AG04450 (cell line): ENCODE measurements at regions not wholly inside any gene's neighbourhood (a gene's known extent, or its start where the extent isn't known, plus 50 kb on each side); places are given as distances from the start of the nearest gene placed in this dataset.

ENCODE experiments used
- CTCF ChIA-PET: fragments of 300-600, 350-600 bp; formaldehyde crosslinking; extraction: SDS; loops from one replicate; lab custom pipeline; 2022; ENCODE audit warnings: antibody characterized with exemption, inconsistent platforms; lab: Charles Lee
- POLR2A ChIA-PET: fragments of 350-600 bp; formaldehyde crosslinking; extraction: SDS; loops from one replicate; lab custom pipeline; 2021; ENCODE audit warnings: antibody characterized with exemption, inconsistent platforms; lab: Yijun Ruan, JAX
- DNase-seq: peaks from one replicate; pipeline ENCODE4 v3.0.0-alpha.2; 2011; ENCODE audit warnings: low read depth, low spot score
- H3K27ac ChIP-seq: one replicate; pipeline ENCODE4 v1.5.1; 2012; ENCODE audit warnings: low read depth, low read length, control low read depth
- H3K27me3 ChIP-seq: one replicate; pipeline ENCODE4 v1.6.0; 2012; ENCODE audit warnings: low read length; ENCODE audit not compliant: control insufficient read depth, insufficient read depth
- H3K4me3 ChIP-seq: 2 replicates; pipeline ENCODE4 v1.5.1; 2011; ENCODE audit warnings: mild to moderate bottlenecking, low read depth, low read length, control low read depth
- H3K9me3 ChIP-seq: 2 replicates; pipeline ENCODE4 v1.5.1; 2012; ENCODE audit warnings: low read length; ENCODE audit not compliant: control insufficient read depth, insufficient read depth
- TF ChIP-seq, protein P1 (sequence below): IDR thresholded peaks from 2 replicates; pipeline ENCODE4 v1.5.1; 2011; ENCODE audit warnings: low read depth, low read length, control low read depth, inconsistent platforms

- H3K9me3 ChIP-seq = no peaks in the 10 kb centered on the region
- no peak for DNase-seq
- ChIA-PET POLR2A (no interaction called here), CTCF (interaction anchor here (0.8 to 1.4 kb wide), 3 partner anchors 107 to 216 kb away, joined by 3 read pairs; no protein-coding TSS in a partner anchor)
- TF ChIP-seq, protein P1, sequence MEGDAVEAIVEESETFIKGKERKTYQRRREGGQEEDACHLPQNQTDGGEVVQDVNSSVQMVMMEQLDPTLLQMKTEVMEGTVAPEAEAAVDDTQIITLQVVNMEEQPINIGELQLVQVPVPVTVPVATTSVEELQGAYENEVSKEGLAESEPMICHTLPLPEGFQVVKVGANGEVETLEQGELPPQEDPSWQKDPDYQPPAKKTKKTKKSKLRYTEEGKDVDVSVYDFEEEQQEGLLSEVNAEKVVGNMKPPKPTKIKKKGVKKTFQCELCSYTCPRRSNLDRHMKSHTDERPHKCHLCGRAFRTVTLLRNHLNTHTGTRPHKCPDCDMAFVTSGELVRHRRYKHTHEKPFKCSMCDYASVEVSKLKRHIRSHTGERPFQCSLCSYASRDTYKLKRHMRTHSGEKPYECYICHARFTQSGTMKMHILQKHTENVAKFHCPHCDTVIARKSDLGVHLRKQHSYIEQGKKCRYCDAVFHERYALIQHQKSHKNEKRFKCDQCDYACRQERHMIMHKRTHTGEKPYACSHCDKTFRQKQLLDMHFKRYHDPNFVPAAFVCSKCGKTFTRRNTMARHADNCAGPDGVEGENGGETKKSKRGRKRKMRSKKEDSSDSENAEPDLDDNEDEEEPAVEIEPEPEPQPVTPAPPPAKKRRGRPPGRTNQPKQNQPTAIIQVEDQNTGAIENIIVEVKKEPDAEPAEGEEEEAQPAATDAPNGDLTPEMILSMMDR = no peak
- no peak overlapping the region for H3K27ac ChIP-seq
- H3K4me3 ChIP-seq = no peak overlapping the region
- no peaks in the 10 kb centered on the region for H3K27me3 ChIP-seq
Observed at GRCh38 chr18:2331491-2331890, 239.8 kb downstream of the METTL4 start.

DNA sequence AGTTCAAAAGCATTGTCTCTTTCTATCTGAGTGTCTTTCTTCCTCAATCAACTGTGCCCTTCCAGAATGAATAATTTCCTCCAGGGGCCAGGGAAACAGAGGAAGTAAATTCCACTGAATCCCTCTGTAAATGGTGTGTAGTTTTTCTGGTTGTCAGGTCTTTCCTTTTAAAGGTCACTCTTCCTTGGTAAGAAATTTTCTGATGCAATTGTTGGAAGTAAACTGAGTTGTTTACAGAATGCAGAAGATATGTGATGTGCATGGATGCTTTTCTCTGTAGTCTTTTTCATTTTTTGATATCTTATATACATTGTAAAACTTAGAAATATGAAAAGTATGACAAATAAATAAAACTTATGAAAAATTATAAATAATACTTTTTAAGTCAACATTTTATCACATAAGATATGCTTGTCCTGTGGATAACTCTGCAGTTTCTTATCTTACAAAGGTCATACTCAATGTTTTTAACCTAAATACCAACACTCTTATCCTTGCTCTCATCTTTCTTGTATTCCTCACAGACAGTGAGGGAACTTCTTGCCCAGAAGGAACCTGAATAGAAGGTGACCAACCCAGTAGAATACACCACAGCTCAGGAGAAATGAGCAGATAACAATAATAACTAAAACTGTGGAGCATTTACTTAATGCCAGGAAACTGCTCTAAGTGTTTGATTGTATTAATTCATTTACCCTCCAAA, 234.5 kb downstream of the METTL4 start:
- Histone ChIP-seq H3K27ac (no peak overlapping the region), H3K9me3 (peaks cover 4% of the 10 kb centered on the region; the same call in 1 of the 2 replicates), H3K27me3 (no peaks in the 10 kb centered on the region), H3K4me3 (no peak overlapping the region)
- POLR2A ChIA-PET = no interaction called here
- CTCF ChIA-PET = interaction anchor here (0.6 to 4.6 kb wide), 6 partner anchors 11 to 1585 kb away, joined by 3 to 42 read pairs (median 3); no protein-coding TSS in a partner anchor
- TF ChIP-seq, protein P1 = no peak
- no peak for DNase-seq

- Histone ChIP-seq H3K27me3 (no peaks in the 10 kb centered on the region), H3K27ac (no peak overlapping the region), H3K9me3 (peaks cover 4% of the 10 kb centered on the region; the same call in 1 of the 2 replicates), H3K4me3 (no peak overlapping the region)
- CTCF ChIA-PET = interaction anchor here (1.0 to 4.6 kb wide), 4 partner anchors 12 to 210 kb away, joined by 3 to 42 read pairs (median 10); no protein-coding TSS in a partner anchor
- POLR2A ChIA-PET = no interaction called here
- TF ChIP-seq, protein P1 = peak; percentile 59
- DNase-seq = no peak
Observed at GRCh38 chr18:2337552-2338141, 233.7 kb downstream of the METTL4 start.

GRCh38 chr18:2338601-2339000, 232.7 kb downstream of the METTL4 start:
- Histone ChIP-seq H3K27ac (no peak overlapping the region), H3K9me3 (peaks cover 4% of the 10 kb centered on the region; the same call in 1 of the 2 replicates), H3K27me3 (no peaks in the 10 kb centered on the region), H3K4me3 (no peak overlapping the region)
- CTCF ChIA-PET = interaction anchor here (1.3 to 4.6 kb wide), 2 partner anchors 14 to 204 kb away, joined by 3 to 42 read pairs; no protein-coding TSS in a partner anchor
- TF ChIP-seq, protein P1 = no peak
- no peak for DNase-seq
- POLR2A ChIA-PET = no interaction called here

DNA sequence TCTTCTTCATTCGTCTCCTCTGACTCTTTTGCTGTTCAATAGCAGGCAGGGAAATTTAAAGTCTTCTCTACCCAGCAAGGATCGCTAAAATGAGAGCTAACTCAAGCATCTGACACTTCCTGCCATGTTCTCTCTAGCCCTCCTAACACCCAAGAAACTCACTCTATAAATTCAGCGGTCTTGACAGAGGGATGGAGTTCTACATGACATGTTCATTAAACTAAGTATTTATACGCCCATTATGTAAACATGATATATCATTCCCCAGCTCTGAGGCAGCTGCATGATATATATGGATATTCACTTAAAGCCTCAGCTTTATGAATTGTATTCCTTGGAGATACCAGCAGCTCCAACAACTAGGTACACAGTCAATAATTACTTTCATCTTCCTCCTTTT, 231.0 kb downstream of the METTL4 start:
- ChIA-PET CTCF (no interaction called here), POLR2A (no interaction called here)
- TF ChIP-seq, protein P1 = no peak
- Histone ChIP-seq H3K9me3 (peaks cover 4% of the 10 kb centered on the region; the same call in 1 of the 2 replicates), H3K4me3 (no peak overlapping the region), H3K27me3 (no peaks in the 10 kb centered on the region), H3K27ac (no peak overlapping the region)
- DNase-seq = no peak
